WTC11 (cell line): ENCODE measurements at regions not wholly inside any gene's neighbourhood (a gene's known extent, or its start where the extent isn't known, plus 50 kb on each side); places are given as distances from the start of the nearest gene placed in this dataset.

Experiments
- SMAD3 ChIP-seq: sonication (generic); formaldehyde crosslinking; IDR thresholded peaks from 2 replicates; pipeline ENCODE4 v1.8.0; 2022; ENCODE audit warnings: missing genetic modification reagents, mild to moderate bottlenecking, borderline replicate concordance
- ZNF219 ChIP-seq: sonication (generic); formaldehyde crosslinking; IDR thresholded peaks from 2 replicates; pipeline ENCODE4 v1.8.0; 2023; ENCODE audit warnings: missing genetic modification reagents, mild to moderate bottlenecking, borderline replicate concordance
- TF ChIP-seq, protein P1 (sequence below): fragments of 200-600 bp; IDR thresholded peaks from 2 replicates; pipeline ENCODE4 v1.8.0; 2022; ENCODE audit warnings: antibody characterized with exemption

DNA sequence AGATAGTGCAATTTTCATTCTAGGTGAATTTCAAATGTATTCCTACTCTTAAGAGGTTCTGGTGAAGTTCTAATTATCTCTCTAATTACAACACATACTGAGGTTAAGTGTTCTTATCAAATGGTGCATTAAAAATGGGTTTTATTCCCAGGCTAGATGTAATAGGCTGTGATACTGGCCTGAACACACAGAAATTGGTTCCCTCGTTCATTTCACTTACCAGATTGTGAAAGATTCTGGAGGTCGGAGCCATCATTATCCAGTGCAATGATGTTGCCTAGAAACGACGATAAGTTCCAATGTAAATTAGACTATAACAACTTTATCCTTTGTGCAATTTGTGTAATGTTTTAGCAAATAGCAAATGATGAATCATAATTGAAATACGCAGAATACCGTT is 172.6 kb upstream of the SOX4 start:
- TF ChIP-seq, protein P1, sequence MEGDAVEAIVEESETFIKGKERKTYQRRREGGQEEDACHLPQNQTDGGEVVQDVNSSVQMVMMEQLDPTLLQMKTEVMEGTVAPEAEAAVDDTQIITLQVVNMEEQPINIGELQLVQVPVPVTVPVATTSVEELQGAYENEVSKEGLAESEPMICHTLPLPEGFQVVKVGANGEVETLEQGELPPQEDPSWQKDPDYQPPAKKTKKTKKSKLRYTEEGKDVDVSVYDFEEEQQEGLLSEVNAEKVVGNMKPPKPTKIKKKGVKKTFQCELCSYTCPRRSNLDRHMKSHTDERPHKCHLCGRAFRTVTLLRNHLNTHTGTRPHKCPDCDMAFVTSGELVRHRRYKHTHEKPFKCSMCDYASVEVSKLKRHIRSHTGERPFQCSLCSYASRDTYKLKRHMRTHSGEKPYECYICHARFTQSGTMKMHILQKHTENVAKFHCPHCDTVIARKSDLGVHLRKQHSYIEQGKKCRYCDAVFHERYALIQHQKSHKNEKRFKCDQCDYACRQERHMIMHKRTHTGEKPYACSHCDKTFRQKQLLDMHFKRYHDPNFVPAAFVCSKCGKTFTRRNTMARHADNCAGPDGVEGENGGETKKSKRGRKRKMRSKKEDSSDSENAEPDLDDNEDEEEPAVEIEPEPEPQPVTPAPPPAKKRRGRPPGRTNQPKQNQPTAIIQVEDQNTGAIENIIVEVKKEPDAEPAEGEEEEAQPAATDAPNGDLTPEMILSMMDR: no peak
- no peak for TF ChIP-seq SMAD3 (CRISPR knock-in tag)
- TF ChIP-seq ZNF219 (CRISPR knock-in tag): no peak
